Skeletal muscle satellite cell (primary cell): ENCODE measurements at regions not wholly inside any gene's neighbourhood (a gene's known extent, or its start where the extent isn't known, plus 50 kb on each side); places are given as distances from the start of the nearest gene placed in this dataset.

Experiments
- small RNA-seq: library from RNA; depleted of rRNA; stranded (forward); fragments of <200 nt; gene quantifications from one replicate; pipeline ENCODE3, GENCODE V24; 2012

Small RNA genes in the stretch of these regions (small RNA-seq; reads per million reads assigned to genes)
- gene RF00003: 50.1 reads per million, percentile 96 among the genes with 10 or more reads in this experiment
